Endothelial cell of umbilical vein (primary cell): ENCODE measurements at regions not wholly inside any gene's neighbourhood (a gene's known extent, or its start where the extent isn't known, plus 50 kb on each side); places are given as distances from the start of the nearest gene placed in this dataset.

ENCODE experiments used
- CTCF ChIP-seq, 2 donors: IDR thresholded peaks; 1 replicate in 1 of 2; 2 replicates in 1 of 2; pipeline ENCODE4 v1.5.1; 2011; ENCODE audit warnings: low read length in 2 of 2, mild to moderate bottlenecking in 2 of 2, moderate library complexity in 2 of 2, control low read depth in 1 of 2, inconsistent platforms in 1 of 2, low read depth in 1 of 2; ENCODE audit not compliant: insufficient read depth in 1 of 2; ENCODE audit errors: extremely low read depth in 1 of 2
- FOS ChIP-seq: IDR thresholded peaks from 2 replicates; pipeline ENCODE4 v1.6.1; 2011; ENCODE audit warnings: mild to moderate bottlenecking, low read length, moderate library complexity, borderline replicate concordance; ENCODE audit not compliant: insufficient read depth
- POLR2A ChIP-seq: IDR thresholded peaks from 2 replicates; pipeline ENCODE4 v1.6.1; 2012; ENCODE audit warnings: low read depth, mild to moderate bottlenecking, control low read depth, low read length
- POLR2AphosphoS5 ChIP-seq: IDR thresholded peaks from 2 replicates; pipeline ENCODE4 v1.6.1; 2012; ENCODE audit warnings: low read depth, mild to moderate bottlenecking, control low read depth, low read length, moderate library complexity; ENCODE audit not compliant: insufficient read depth

- TF ChIP-seq CTCF (IDR thresholded peaks at IDR 0.05; ENCODE audit: extremely low read depth in 1 of 2, insufficient read depth in 1 of 2, low read depth in 1 of 2, low read length in 2 of 2) (no peak), FOS (no peak), POLR2AphosphoS5 (no peak), POLR2A (no peak)
Measured at GRCh38 chr16:54867302-54867832, 63.3 kb upstream of the IRX5 start.
